ENCODE measurements at regions not wholly inside any gene's neighbourhood (a gene's known extent, or its start where the extent isn't known, plus 50 kb on each side); places are given as distances from the start of the nearest gene placed in this dataset.
"Not testable (repeated sequence)": the region's sequence is repeated elsewhere in the genome, so short reads cannot be mapped to it uniquely, and the experiment has no call there.

DNA sequence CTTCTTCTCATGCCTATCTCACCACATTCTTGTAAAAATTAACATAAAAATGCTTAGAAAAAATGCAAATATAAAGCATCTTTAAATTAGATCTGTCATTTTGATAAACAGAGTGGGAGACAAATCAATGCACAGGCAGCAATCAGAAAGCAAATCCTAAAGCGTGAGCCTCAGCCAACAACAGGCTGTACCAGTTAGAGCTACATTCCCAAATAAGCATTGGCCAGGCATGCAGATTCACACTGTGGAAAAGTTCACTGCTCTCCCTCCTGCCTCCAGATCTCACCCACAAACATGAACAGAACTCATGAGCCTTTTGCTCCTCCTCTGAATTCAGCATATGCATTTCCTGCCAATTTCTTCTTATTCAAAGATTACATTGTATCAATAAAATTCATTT lies 115.2 kb upstream of the FAT3 start:
- DNase-seq = no peak

DNA sequence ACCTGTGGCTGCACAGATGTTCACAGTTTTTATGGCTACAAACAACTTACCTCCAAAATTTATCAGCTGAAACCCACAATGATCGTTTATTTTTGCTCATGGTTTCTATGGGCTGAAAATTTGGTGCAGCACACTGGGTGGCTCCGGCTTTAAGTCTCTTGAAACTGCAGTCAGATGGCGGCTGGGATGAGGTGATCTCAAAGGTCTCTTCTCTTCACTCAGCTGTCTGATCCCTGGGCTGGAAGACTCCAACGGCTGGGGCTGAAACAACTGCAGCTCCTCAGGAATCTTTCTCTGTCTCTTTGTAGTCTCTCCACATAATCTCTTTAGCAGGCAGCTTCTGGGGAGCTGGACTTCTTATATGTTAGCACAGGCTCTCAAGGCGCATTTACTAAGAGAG lies 117.3 kb upstream of the FAT3 start:
- DNase-seq = no peak

DNA sequence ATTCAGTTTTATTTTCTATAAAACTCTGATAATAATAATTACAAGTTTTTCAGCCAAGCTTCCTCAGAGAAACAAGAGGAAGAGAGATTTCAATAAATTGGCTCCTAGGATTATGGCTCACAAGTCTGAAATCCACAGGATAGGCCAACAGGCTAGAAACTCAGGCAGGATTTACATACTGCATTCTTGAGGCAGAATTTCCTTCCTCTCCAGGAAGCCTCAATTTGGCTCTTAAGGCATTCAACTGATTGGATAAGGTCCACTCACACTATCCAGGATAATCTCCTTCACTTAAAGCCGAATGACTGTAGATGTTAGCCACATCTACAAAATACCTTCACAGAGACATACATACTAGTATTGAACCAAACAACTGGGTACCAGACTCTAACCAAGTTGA lies 120.3 kb upstream of the FAT3 start:
- no peak for DNase-seq

DNA sequence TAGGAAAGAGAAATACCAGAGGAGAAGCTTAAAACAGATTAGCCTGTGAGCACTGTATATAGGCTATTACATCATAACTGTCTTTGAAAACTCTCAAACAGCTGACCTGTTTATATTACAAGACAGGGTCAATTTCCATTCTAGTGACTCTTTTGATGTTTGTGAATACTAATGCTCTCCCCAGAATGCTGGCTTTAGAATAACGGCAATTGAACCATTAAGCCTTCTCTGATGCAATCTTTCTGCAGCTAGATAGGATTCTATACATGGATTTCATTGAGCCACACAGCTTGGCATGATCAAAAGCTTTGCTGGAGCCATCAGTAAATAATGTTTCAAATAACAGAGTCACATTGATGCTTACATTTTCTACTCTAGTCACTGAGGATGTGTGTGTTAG lies 122.7 kb upstream of the FAT3 start:
- no peak for DNase-seq

DNA sequence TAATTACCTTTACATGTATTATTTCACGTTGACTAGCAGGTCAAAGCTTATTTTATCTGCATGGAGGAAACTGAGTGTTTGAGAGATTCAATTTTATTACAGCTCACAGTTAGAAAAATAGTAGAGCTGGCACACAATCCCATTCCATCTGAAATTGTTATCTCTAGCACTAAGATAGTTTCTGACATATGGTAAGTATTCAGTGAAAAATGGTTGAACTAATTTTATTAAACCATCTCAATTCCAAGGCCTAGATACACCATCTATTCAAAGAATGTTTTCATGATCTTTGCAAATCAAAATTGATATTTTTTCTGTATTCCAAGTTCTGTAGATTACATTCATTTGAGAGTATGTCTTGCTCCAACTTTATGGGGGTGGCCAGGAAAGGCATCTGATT lies 125.4 kb upstream of the FAT3 start:
- no peak for DNase-seq

DNA sequence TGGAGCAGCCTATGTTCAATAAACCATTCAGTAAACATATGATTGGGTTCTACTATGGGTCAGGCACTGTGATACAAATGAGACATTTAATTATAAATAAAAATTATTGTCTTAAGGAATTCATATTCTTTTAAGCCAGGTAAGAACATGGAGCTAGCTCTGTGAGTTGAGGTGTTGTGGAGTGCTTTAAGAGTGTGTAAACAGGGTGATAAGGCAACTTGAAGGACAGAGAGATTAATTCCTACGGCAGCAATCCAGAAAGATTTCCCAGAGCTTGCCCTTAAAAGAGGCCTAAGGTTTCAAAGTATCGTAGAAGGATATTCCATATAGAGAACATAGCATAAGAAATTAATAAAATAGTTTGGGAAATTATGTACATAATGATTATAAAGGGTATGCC lies 126.4 kb upstream of the FAT3 start:
- DNase-seq = no peak

DNA sequence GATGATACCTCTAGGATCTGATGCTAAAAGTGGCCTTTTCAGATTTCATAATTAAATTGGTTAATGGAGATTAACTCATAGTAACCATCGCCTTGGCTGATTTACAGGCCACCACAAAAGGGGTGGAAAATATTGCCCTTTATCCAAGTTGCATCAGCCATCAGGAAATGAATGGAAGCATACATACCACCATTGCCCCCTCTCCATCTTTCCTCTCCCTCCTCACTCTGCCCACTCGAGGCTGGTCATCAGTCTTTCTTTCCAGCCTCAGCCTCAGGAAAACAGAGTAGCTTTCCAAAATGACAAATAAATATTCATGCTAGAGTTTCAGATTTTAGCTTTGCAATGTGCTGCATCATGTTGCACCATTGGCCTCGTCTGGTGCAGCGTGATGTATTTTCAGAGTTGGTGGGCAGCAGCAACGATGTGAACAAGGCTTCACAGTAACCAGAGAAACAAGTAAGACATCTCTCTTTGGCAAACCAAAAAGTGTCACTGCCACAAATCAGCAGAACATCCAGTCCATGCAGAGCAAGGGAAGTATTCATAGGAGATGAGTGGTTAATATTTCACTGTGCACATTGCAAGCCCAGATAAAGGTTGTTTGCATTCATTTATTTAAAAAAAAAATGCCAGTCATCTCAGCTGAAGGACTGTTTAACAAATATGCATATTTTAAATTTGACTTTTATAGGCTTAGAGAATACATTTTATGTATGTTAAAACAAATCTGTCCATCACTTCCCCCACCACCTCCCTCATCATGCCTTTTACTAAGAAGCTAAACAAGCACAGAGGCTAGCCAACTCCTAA lies 136.7 kb upstream of the FAT3 start:
- DNase-seq = no peak

DNA sequence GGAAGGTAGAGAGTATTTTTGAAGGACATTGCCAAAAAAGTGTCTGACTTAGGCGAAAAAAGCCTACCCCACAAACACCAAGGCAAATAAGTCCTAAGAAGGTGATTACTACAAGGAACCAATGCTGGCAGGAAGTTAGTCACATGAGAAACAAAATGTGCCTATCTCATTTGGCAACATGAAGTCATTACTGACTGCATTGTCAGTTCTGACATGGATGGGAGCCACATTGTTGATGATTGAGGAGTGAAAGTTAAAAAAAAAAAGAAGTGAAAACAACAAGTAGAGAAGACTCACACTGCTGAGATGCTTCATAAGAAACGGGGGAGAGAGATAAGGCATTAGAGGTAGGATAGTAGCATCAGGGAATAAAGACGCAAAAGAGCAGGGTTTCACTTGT lies 141.5 kb upstream of the FAT3 start:
- DNase-seq = no peak

DNA sequence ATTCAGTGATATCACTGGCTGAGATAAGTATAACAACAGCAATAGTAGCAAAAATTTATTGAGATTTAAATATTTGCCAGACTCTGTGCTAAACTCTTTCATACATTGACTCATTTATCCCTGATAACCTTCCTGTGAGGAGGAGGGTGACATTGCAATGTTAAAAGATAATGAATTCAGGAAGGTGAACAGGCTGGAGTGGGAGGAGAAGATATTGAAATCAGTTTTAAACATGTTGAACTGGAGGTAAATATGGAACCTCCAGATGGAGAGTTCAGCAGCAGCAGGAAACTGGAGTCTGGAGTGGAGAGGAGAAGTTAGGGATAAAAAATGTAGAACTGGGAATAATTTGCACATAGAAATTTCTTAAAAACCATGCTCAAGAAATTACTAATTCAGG lies 142.0 kb upstream of the FAT3 start:
- no peak for DNase-seq

DNA sequence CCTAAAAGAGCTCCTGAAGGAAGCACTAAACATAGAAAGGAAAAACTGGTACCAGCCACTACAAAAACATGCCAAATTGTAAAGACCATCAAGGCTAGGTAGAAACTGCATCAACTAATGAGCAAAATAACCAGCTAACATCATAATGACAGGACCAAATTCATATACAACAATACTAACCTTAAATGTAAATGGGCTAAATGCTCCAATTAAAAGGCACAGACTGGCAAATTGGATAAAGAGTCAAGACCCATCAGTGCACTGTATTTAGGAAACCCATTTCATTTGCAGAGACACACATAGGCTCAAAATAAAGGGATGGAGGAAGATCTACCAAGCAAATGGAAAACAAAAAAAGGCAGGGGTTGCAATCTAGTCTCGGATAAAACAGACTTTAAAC lies 150.1 kb upstream of the FAT3 start:
- not testable (repeated sequence) for DNase-seq

DNA sequence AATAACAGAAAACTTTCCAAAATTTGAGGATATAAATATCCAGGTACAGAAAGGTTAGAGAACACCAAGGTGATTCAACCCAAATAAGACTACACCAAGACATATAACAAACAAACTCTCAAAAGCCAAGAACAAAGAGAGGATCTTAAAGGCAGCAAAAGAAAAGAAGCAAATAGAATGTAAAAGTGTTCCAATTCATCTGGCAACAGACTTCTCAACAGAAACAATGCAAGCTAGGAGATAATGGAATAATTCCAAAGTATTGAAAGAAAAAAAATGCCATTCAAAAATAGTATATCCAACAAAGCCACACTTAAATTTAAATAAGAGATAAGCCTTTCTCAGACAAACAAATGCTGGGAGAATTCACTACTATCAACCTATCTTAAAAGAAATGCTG lies 153.0 kb upstream of the FAT3 start:
- DNase-seq = no peak

DNA sequence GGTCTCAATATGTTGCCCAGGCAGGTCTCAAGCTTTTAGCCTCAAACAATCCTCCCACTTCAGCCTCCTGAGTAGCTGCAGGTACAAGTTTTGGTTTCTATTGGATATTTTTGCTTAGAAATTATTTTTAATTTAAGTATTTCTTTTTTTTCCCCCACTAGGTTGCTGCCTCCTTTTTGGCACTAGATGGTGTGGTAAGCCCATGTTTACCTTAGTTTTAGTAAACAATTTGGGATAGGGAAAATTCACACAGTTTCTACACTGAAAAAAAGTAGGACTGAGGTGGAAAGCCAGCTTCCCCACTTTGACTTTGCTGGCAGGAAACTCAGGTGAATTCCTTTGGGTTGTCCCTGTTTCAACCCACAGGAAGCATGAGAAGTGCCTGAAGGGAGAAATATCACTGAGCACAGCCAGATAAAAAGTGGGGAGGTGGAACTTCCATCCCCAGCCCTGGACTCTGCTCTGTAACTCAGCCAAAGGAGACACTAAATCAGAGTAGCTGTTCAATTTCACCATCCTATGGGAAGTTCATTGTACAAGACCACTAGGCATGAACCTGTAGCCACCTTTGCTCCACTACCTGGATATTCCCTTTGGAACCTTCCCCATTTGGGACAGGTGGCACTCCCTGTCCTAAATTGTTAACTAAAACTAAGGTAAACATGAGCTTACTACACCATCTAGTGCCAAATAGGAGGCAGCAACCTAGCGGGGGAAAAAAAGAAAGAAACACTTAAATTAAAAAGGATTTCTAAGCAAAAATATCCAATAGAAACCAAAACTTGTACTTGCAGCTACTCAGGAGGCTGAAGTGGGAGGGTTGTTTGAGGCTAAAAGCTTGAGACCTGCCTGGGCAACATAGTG lies 154.4 kb upstream of the FAT3 start:
- no peak for DNase-seq

DNA sequence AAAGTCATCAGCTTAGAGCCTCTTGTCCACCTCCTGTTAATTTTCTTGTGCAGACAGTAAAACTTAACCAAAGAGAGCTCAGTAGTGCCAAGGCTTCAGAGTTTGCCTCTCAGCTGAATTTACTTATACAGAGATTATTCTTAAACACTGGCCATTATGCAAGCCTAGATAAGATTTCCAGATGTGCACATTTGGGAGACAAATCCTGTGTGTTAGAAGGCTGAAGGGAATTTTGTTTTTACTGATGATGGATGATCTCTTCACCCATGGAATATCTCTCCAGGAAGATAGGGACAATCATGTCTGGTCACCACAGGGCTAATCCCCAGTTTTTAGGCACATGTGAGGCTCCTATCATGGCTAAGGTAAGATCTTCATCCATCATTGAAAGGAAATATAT lies 157.6 kb upstream of the FAT3 start:
- no peak for DNase-seq

DNA sequence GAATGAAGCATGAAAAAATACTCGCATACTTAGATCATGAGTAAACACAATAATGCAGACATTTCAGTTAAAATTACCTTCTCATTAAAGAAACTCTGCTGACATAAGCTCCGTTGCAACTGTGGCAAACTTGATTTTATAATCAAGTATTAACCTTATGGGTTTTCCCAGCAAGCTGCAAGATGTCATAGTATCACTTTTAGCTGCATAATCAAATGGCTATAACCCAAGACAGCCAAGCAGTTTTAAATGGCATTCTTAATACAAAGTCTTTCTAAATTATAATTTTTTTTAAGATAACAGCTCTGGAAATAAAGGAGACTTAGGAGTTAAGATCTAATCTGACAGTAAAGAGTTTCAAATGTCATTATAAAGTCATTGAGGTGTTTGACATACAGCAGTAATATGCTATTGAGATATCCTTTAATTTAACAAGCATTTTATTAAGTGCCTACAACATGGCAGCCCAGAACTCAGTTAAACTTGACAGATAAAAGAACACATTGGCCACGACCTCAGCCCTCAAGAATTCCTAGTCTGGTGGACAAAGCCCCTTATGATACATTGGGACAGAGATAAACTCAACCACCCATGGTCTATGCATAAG lies 163.1 kb upstream of the FAT3 start:
- DNase-seq = no peak

DNA sequence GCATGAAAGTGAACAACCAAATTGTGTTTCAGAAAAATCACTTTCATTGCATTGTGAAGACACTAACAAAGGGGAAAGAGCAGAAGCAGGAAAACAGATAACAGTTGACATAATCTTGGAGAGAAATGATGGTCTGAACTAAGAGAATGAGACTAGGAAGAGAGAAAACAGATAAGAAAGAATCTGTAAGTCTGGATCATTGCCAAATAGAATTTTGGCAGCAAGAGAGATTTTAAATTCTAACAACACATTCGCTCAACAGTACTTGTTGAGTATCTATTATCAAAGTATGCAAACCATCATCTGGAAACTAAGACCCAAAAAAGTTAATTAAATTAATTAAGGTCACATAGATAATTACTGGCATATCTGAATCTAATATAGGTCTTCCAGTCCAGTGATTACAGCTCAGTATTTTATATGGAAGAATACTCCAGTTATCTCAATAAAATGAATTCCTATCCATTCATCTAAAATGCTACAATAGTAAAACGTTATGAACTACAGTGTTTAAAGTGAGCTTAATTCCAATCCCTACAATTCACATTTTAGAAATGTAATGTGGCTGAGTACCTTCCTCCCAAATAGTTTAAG lies 166.7 kb upstream of the FAT3 start:
- DNase-seq = no peak

DNA sequence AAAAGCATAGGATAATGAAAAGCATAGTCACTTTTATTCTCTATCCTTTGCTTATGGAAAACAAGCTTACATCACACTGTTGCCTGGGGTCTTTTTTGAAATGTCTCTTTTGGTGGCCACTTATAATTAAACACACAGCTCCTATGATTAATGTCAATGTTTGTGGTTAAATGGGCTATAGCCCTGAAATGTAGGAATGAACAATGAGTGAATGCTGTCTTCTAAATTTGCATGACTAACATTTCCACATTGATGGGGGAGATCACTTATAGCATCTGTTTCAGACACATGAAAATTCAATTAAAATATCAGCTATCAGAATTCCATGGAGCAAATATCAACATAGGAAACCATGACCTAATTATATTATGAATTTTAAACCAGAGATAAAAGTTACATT lies 171.4 kb upstream of the FAT3 start:
- no peak for DNase-seq

DNA sequence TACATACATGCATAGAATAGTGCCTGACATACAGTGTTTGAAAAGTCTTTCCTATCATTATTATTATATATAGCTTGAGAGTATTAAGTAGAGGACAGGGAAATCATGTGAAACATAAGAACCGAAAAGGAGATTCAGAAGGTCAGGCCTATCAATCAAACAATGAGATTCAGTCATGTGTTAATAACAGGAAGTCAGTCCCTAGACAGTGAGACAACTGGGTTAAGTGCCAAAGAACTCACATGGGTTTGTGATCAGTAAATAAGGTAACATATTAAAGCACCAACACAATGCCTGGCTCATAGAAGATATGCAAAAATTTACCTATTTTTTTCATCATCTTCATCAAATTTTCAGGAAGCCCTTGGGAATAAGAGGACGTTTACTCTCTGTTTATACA lies 174.3 kb upstream of the FAT3 start:
- DNase-seq = no peak

DNA sequence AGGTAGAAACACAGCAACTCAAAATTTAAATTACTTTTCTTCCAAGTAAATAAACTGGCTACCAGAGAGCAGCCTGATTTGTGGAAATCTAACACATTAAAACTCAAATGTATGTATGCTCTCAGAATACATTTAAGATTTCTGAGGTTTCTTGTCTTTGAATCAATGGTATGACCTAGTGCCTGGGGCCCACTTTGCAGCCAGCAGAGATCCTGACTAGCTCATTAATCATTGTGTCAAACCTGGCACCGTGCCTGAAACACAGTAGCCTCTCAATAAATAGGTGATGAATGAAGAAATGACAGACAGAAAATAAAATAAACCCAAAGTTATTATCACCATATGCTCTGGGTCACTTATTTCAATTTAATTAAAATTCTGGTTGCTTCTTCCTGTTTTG lies 176.2 kb upstream of the FAT3 start:
- DNase-seq = no peak

DNA sequence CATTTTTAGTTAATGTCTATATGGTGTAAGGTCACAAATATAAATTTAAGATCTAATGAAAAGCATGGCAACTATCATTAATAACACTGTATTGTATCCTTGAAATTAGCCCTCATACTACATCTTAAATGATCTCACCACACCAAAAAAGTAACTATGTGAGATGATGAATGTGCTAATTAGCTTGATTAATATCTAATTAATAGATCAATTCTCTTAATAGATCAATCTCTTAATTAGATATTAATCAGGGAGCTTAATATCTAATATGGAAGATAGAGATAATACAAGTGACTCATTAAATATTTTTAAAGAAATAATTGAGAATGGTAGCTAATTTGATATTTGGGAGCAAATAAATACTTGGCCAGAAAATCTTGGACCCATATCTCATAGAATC lies 178.5 kb upstream of the FAT3 start:
- DNase-seq = no peak

DNA sequence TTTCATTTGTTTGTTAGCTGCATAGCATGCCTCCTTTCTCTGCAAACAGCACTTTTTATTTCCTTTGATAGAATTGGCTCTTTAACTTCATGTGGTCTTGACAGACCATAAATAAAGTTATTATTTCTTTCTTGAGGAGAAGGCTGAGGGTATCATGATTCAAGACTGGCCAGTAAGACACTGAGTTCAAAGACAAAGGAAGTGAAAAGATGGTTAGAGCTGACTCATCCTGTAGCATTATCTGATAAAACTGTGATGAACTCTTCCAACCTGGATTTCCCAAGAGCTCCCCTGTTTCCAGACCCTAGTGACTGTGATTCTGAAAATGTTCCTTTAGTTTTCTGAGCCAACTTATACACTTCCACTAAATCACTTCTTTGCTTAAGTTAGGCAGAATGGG lies 179.3 kb upstream of the FAT3 start:
- no peak for DNase-seq

DNA sequence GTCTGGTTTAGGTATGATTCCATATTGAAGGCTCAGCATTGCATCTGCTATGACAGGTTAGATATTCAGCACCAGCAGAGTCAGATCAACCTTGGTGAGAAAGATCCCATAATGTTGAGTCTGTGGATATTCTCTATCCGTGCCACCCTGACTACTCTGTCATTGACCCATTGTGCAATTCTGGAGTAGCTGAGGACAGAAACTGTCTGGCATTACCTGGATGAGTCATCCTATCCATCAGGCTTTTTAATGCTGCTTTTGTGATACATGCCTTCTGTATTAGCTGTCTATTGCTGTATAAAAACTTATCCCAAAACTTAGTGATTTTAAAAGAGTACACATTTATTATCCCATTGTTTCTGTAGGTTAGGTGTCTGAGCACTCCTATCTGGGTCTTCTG lies 189.1 kb upstream of the FAT3 start:
- DNase-seq = no peak

DNA sequence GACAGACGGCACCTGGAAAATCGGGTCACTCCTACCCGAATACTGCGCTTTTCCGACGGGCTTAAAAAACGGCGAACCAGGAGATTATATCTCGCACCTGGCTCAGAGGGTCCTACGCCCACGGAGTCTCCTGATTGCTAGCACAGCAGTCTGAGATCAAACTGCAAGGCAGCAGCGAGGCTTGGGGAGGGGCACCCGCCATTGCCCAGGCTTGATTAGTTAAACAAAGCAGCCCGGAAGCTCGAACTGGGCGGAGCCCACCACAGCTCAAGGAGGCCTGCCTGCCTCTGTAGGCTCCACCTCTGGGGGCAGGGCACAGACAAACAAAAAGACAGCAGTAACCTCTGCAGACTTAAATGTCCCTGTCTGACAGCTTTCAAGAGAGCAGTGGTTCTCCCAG lies 197.5 kb upstream of the FAT3 start:
- DNase-seq = not testable (repeated sequence)

DNA sequence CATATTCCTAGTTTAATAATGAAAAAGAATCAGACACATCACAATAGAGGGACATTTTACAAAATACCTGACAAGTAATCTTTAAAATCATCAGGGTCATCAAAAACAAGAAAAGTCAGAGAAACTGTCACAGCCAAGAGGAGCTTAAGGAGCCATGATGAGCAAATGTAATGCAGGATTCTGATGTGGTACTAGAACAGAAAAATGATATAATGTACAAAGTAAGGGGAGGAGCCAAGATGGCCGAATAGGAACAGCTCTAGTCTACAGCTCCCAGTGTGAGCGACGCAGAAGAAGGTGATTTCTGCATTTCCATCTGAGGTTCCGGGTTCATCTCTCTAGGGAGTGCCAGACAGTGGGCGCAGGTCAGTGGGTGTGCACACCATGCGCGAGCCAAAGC lies 198.0 kb upstream of the FAT3 start:
- DNase-seq = no peak

DNA sequence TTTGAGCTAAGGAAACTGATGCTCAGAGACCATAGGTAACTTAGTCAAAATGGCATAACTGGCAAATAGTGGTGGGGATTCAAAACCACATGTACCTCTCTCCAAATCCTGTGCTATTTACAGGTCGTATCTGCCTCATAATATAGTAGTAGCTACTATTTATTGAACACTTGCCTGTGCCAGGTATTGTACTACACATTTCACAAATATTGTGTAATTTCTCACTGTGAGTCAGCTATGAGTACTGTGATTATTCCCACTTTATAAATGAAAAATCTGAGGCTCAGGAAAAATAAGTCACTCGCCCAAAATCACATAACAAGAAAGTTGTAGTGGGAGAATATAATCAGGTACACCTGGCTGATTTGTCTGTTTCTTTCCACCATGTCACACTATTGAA lies 199.8 kb upstream of the FAT3 start:
- no peak for DNase-seq
